ENCODE measurements at regions not wholly inside any gene's neighbourhood (a gene's known extent, or its start where the extent isn't known, plus 50 kb on each side); places are given as distances from the start of the nearest gene placed in this dataset.

GRCh38 chr7:123329988-123330643 lies 130.3 kb upstream of the SLC13A1 start:
- TF ChIP-seq SUZ12 (IDR thresholded peaks at IDR 0.05; ENCODE audit: extremely low read depth, insufficient read depth, insufficient read length) = no peak
- no peak for TF ChIP-seq ZNF274 (IDR thresholded peaks at IDR 0.05; ENCODE audit: low read depth, low read length)

Measured in NT2/D1 (cell line).